GM23248 (cell line): ENCODE measurements at regions not wholly inside any gene's neighbourhood (a gene's known extent, or its start where the extent isn't known, plus 50 kb on each side); places are given as distances from the start of the nearest gene placed in this dataset.

Experiments
- DNase-seq: peaks from one replicate; pipeline ENCODE4 v3.0.0-alpha.2; 2015
- H2AFZ ChIP-seq: fragments of 200-600 bp; sonication (generic); 2 replicates; pipeline ENCODE4 v1.6.1; 2016; ENCODE audit warnings: antibody characterized with exemption
- H3F3A ChIP-seq: fragments of 200-600 bp; sonication (generic); 2 replicates; pipeline ENCODE4 v1.6.1; 2016; ENCODE audit warnings: mild to moderate bottlenecking, antibody characterized with exemption, mixed run types; ENCODE audit not compliant: insufficient read depth
- H3K27ac ChIP-seq: fragments of 200-600 bp; sonication (generic); 2 replicates; pipeline ENCODE4 v1.5.1; 2016; ENCODE audit warnings: mild to moderate bottlenecking
- H3K27me3 ChIP-seq: fragments of 200-600 bp; sonication (generic); replicated peaks from 2 replicates; pipeline ENCODE4 v1.6.1; 2016; ENCODE audit warnings: mild to moderate bottlenecking; ENCODE audit not compliant: insufficient read depth
- H3K36me3 ChIP-seq: fragments of 200-600 bp; sonication (generic); 2 replicates; pipeline ENCODE4 v1.6.1; 2016; ENCODE audit warnings: low read depth, mild to moderate bottlenecking
- H3K4me1 ChIP-seq: fragments of 200-600 bp; sonication (generic); 2 replicates; pipeline ENCODE4 v1.6.1; 2016; ENCODE audit warnings: mild to moderate bottlenecking; ENCODE audit not compliant: insufficient read depth
- H3K4me2 ChIP-seq: fragments of 200-600 bp; sonication (generic); one replicate; pipeline ENCODE4 v1.6.1; 2016; ENCODE audit warnings: mild to moderate bottlenecking; ENCODE audit not compliant: unreplicated experiment
- H3K4me3 ChIP-seq: fragments of 200-600 bp; sonication (generic); 2 replicates; pipeline ENCODE4 v1.5.1; 2016; ENCODE audit warnings: mild to moderate bottlenecking
- H3K79me2 ChIP-seq: fragments of 200-600 bp; sonication (generic); 2 replicates; pipeline ENCODE4 v1.6.1; 2016; ENCODE audit warnings: mild to moderate bottlenecking; ENCODE audit not compliant: insufficient read depth
- H3K9ac ChIP-seq: fragments of 200-600 bp; sonication (generic); 2 replicates; pipeline ENCODE4 v1.6.1; 2016; ENCODE audit warnings: mild to moderate bottlenecking
- H3K9me2 ChIP-seq: fragments of 200-600 bp; sonication (generic); 2 replicates; pipeline ENCODE4 v1.6.1; 2016; ENCODE audit warnings: mixed run types, mild to moderate bottlenecking, moderate library complexity; ENCODE audit not compliant: insufficient read depth
- H3K9me3 ChIP-seq: fragments of 200-600 bp; sonication (generic); one replicate; pipeline ENCODE4 v1.6.1; 2017; ENCODE audit warnings: low read depth
- H4K20me1 ChIP-seq: fragments of 200-600 bp; sonication (generic); 2 replicates; pipeline ENCODE4 v1.6.0; 2016; ENCODE audit not compliant: insufficient read depth
- EZH2 ChIP-seq: fragments of 200-600 bp; sonication (generic); IDR thresholded peaks from 2 replicates; pipeline ENCODE4 v1.6.1; 2018; ENCODE audit warnings: antibody characterized with exemption, mild to moderate bottlenecking; ENCODE audit not compliant: insufficient read depth, poor library complexity, severe bottlenecking
- EZH2phosphoT487 ChIP-seq: fragments of 200-600 bp; sonication (generic); IDR thresholded peaks from 2 replicates; pipeline ENCODE4 v1.6.1; 2018; ENCODE audit warnings: antibody characterized with exemption, moderate library complexity, mild to moderate bottlenecking, low read depth; ENCODE audit not compliant: insufficient read depth
- WGBS, 2 experiments: methylation state at CpG; one replicate each; pipeline ENCODE4 v1.1.6; 2015 to 2017; ENCODE audit warnings: low lambda C conversion rate in 2 of 2, low coverage in 1 of 2; ENCODE audit errors: missing lambda C conversion rate in 2 of 2; 5-methylcytosine and 5-hydroxymethylcytosine counted together
- in situ Hi-C: fragments of 300-500 bp; cut with MboI; formaldehyde crosslinking; loops from 2 replicates; pipeline ENCODE4 v1.15.0; 2020

DNA sequence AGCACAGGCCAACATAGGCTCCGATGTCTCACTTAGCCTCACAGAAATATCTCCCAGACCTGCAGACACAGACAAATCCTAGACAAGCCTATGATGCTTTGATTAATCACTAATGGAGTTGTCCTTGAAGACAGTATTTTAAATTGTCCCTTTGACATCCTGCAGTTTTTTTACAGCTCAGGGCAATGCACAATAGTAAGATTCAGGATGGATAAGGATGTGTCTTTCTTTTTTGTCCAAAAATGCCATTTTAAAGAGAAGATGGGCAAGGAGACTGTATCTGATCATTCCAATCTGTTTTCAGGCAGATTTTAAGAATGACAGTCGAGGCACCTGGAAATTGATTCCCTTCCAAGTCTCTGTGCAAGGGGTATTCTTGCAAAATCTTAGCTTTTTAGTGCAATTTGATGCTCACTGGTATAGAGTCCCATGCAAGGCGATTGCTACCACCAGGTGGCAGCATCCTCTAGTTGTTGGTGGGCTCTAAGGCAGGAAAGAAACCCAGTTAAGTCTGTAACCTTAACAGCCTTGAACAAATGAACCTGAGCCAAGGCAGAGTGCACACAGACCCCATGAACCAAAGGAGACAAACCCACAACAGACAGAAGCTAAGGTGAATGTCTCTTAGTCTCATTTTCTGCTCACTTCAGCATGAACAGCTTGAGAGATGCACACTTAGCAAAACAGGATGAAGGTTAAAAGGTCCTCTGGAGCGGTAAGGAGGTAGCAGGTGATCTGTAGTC, 51.2 kb upstream of the MINAR1 start:
- 49 to 50% methylated on average over 4 of the region's 4 CpGs for WGBS, 2 experiments
- in situ Hi-C loops, result loop anchor here (5.0 kb wide), 1 partner anchor 211 kb away; no protein-coding TSS in a partner anchor

DNA sequence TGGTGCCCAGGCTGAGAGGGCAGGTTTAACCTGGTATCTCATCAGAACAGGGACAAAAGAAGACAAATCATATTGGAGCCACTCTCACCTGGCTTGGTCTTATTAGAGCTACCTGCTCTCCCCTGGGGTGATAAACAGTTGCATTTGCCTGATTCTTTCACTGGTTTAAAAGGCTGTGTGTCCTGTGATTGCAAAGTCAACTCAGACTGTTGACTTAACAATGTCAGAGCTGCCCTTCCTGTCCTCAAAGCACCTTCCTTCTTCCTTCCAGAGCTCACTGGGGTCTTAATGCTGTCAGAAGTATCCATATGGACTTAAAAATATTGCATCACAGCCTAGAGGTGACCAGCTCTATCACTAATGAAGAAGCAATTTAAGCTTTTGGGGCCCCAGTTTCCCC, 50.5 kb upstream of the MINAR1 start:
- no peak overlapping the region for H2AFZ ChIP-seq
- no peaks in the 10 kb centered on the region for H3F3A ChIP-seq
- in situ Hi-C loops, result loop anchor here (5.0 kb wide), 1 partner anchor 211 kb away; no protein-coding TSS in a partner anchor
- no peak overlapping the region for H3K4me3 ChIP-seq
- H3K9ac ChIP-seq, result no peak overlapping the region
- no peaks in the 10 kb centered on the region for H3K4me1 ChIP-seq
- no peak overlapping the region for H3K4me2 ChIP-seq
- no peaks in the 10 kb centered on the region for H3K9me3 ChIP-seq
- TF ChIP-seq EZH2 (no peak), EZH2phosphoT487 (no peak)
- no peak overlapping the region for H3K27ac ChIP-seq
- H4K20me1 ChIP-seq, result no peaks in the 10 kb centered on the region
- no peaks in the 10 kb centered on the region for H3K27me3 ChIP-seq
- H3K36me3 ChIP-seq, result no peaks in the 10 kb centered on the region
- DNase-seq, result no peak
- no peaks in the 10 kb centered on the region for H3K9me2 ChIP-seq
- H3K79me2 ChIP-seq, result no peaks in the 10 kb centered on the region

More for the DNA sequence above, 51.2 kb upstream of the MINAR1 start:
- peak; percentile 73 for DNase-seq
- Histone ChIP-seq H3K27ac (no peak overlapping the region), H3K4me1 (no peaks in the 10 kb centered on the region), H3K4me3 (no peak overlapping the region), H3K79me2 (no peaks in the 10 kb centered on the region), H3F3A (no peaks in the 10 kb centered on the region), H3K4me2 (no peak overlapping the region), H4K20me1 (no peaks in the 10 kb centered on the region), H3K9me2 (no peaks in the 10 kb centered on the region), H3K9me3 (no peaks in the 10 kb centered on the region), H3K27me3 (no peaks in the 10 kb centered on the region), H3K36me3 (no peaks in the 10 kb centered on the region), H3K9ac (no peak overlapping the region), H2AFZ (no peak overlapping the region)
- TF ChIP-seq EZH2phosphoT487, result no peak
- no peak for TF ChIP-seq EZH2
